PFSK-1 (cell line): ENCODE measurements at regions not wholly inside any gene's neighbourhood (a gene's known extent, or its start where the extent isn't known, plus 50 kb on each side); places are given as distances from the start of the nearest gene placed in this dataset.

Source experiments
- REST ChIP-seq, 2 experiments: IDR thresholded peaks; 2 replicates each; pipeline versions ENCODE4 v1.6.1 to v1.8.0; 2011 to 2012; ENCODE audit warnings: low read depth in 2 of 2, low read length in 2 of 2, control low read depth in 1 of 2, inconsistent platforms in 1 of 2, mild to moderate bottlenecking in 1 of 2, moderate library complexity in 1 of 2; ENCODE audit not compliant: insufficient read depth in 1 of 2
- SIN3A ChIP-seq: IDR thresholded peaks from 2 replicates; pipeline ENCODE4 v1.6.1; 2012; ENCODE audit warnings: mild to moderate bottlenecking, low read length, moderate library complexity, borderline replicate concordance; ENCODE audit not compliant: insufficient read depth

- TF ChIP-seq SIN3A (no peak), REST (IDR thresholded peaks at IDR 0.05; ENCODE audit: insufficient read depth in 1 of 2, low read depth in 2 of 2, low read length in 2 of 2) (no peak)
These were observed 366.2 kb upstream of the GRAMD2B start for GRCh38 chr5:126056851-126057622.
